Endothelial cell of umbilical vein (primary cell): ENCODE measurements at regions not wholly inside any gene's neighbourhood (a gene's known extent, or its start where the extent isn't known, plus 50 kb on each side); places are given as distances from the start of the nearest gene placed in this dataset.

ENCODE experiments used
- BruUV-seq: library from RNA; stranded (reverse); fragments of 400-500 nt; replicated peaks from 2 replicates; lab custom pipeline; 2021; lab: Mats Ljungman, UMichigan
- CTCF ChIA-PET: fragments of 300-600, 350-600 bp; sonication (Branson Sonifier 250); formaldehyde crosslinking; loops from one replicate; lab custom pipeline; 2021; ENCODE audit warnings: antibody characterized with exemption, inconsistent platforms; lab: Charles Lee
- POLR2A ChIA-PET: fragments of 300-600, 350-600 bp; sonication (Branson Sonifier 250); formaldehyde crosslinking; loops from one replicate; lab custom pipeline; 2021; ENCODE audit warnings: antibody characterized with exemption, inconsistent platforms; lab: Charles Lee
- DNase-seq: peaks from one replicate; pipeline ENCODE4 v3.0.0-alpha.2; 2011; ENCODE audit warnings: low read depth, low spot score
- FAIRE-seq: peaks from 2 replicates; lab custom pipeline; 2011; peaks lifted over from hg19 to GRCh38; lab: Jason Lieb, UNC
- H2AFZ ChIP-seq: 2 replicates; pipeline ENCODE4 v1.6.0; 2012; ENCODE audit warnings: low read depth, low read length, control low read depth, inconsistent platforms
- H3K27ac ChIP-seq: 2 replicates; pipeline ENCODE4 v1.5.1; 2011; ENCODE audit warnings: low read depth, mild to moderate bottlenecking, control low read depth, low read length, moderate library complexity; ENCODE audit not compliant: insufficient read depth
- H3K27me3 ChIP-seq, 2 experiments: 2 replicates each; pipeline versions ENCODE4 v1.6.0 to v1.6.1; 2011; ENCODE audit warnings: low read length in 2 of 2, mixed read lengths in 1 of 2; ENCODE audit not compliant: control insufficient read depth in 2 of 2, insufficient read depth in 2 of 2
- H3K36me3 ChIP-seq, 2 experiments: 2 replicates in 1 of 2; 3 replicates in 1 of 2; pipeline ENCODE4 v1.5.1; 2011; ENCODE audit warnings: low read length in 2 of 2, mild to moderate bottlenecking in 1 of 2, moderate library complexity in 1 of 2; ENCODE audit not compliant: control insufficient read depth in 2 of 2, insufficient read depth in 2 of 2; ENCODE audit errors: extremely low read depth in 1 of 2
- H3K4me1 ChIP-seq: 3 replicates; pipeline ENCODE4 v1.5.1; 2011; ENCODE audit warnings: mild to moderate bottlenecking, low read length; ENCODE audit not compliant: control insufficient read depth, insufficient read depth; ENCODE audit errors: extremely low read depth
- H3K4me2 ChIP-seq: 2 replicates; pipeline ENCODE4 v1.6.1; 2011; ENCODE audit warnings: low read length, control low read depth, mixed read lengths; ENCODE audit not compliant: insufficient read depth
- H3K4me3 ChIP-seq, 3 experiments: fragments of 200-600 bp in 1 of 3; sonication (generic), shearing (Covaris generic) in 1 of 3; replicated peaks in 1 of 3; 2 replicates each; pipeline ENCODE4 v1.5.1; 2011 to 2016; ENCODE audit warnings: control low read depth in 3 of 3, low read length in 3 of 3, mild to moderate bottlenecking in 2 of 3, inconsistent platforms in 1 of 3, low read depth in 1 of 3, moderate library complexity in 1 of 3; ENCODE audit not compliant: insufficient read depth in 1 of 3
- H3K79me2 ChIP-seq: 2 replicates; pipeline ENCODE4 v1.6.0; 2012; ENCODE audit warnings: low read length, inconsistent platforms; ENCODE audit not compliant: control insufficient read depth, insufficient read depth
- H3K9ac ChIP-seq: replicated peaks from 2 replicates; pipeline ENCODE3; 2011; ENCODE audit warnings: low read length, control low read depth; ENCODE audit not compliant: insufficient read depth; ENCODE audit errors: extremely low read depth
- H3K9me1 ChIP-seq: replicated peaks from 3 replicates; pipeline ENCODE4 v1.6.0; 2011; ENCODE audit warnings: mild to moderate bottlenecking, low read length; ENCODE audit not compliant: control insufficient read depth, insufficient read depth; ENCODE audit errors: extremely low read depth
- H3K9me3 ChIP-seq: replicated peaks from 2 replicates; pipeline ENCODE4 v1.5.1; 2012; ENCODE audit warnings: low read length, inconsistent platforms; ENCODE audit not compliant: control insufficient read depth, insufficient read depth
- H4K20me1 ChIP-seq: replicated peaks from 2 replicates; pipeline ENCODE3; 2011; ENCODE audit warnings: mild to moderate bottlenecking, low read length; ENCODE audit not compliant: control insufficient read depth, insufficient read depth; ENCODE audit errors: extremely low read depth
- EZH2 ChIP-seq: IDR thresholded peaks from 2 replicates; pipeline ENCODE4 v1.6.1; 2012; ENCODE audit warnings: borderline replicate concordance, low read depth, mild to moderate bottlenecking, moderate library complexity, low read length, inconsistent platforms; ENCODE audit not compliant: severe bottlenecking
- FOS ChIP-seq: IDR thresholded peaks from 2 replicates; pipeline ENCODE4 v1.6.1; 2011; ENCODE audit warnings: mild to moderate bottlenecking, low read length, moderate library complexity, borderline replicate concordance; ENCODE audit not compliant: insufficient read depth
- GATA2 ChIP-seq: IDR thresholded peaks from 2 replicates; pipeline ENCODE4 v1.7.0; 2011; ENCODE audit warnings: low read depth, mild to moderate bottlenecking, moderate library complexity, mixed read lengths, low read length; ENCODE audit not compliant: insufficient read length, insufficient read depth
- JUN ChIP-seq: IDR thresholded peaks from 2 replicates; pipeline ENCODE4 v1.6.1; 2011; ENCODE audit warnings: borderline replicate concordance, low read depth; ENCODE audit not compliant: insufficient read length, insufficient read depth
- MYC ChIP-seq: IDR thresholded peaks from one replicate; pipeline ENCODE4 v1.6.1; 2011; ENCODE audit warnings: mild to moderate bottlenecking, low read depth, low read length
- POLR2A ChIP-seq: IDR thresholded peaks from 2 replicates; pipeline ENCODE4 v1.6.1; 2012; ENCODE audit warnings: low read depth, mild to moderate bottlenecking, control low read depth, low read length
- POLR2AphosphoS5 ChIP-seq: IDR thresholded peaks from 2 replicates; pipeline ENCODE4 v1.6.1; 2012; ENCODE audit warnings: low read depth, mild to moderate bottlenecking, control low read depth, low read length, moderate library complexity; ENCODE audit not compliant: insufficient read depth
- dilution Hi-C: fragments of 300-500 bp; cut with MboI; formaldehyde crosslinking; loops from one replicate; pipeline ENCODE4 v1.15.0; 2019; ENCODE audit warnings: low sequenced_read_pairs; ENCODE audit not compliant: extremely low pct_ligation_motif_present
- intact Hi-C: fragments of 100-400 bp; cut with micrococcal nuclease; formaldehyde crosslinking; loops from one replicate; pipeline ENCODE4 v1.10.0; 2022
- TF ChIP-seq, protein P1 (sequence below), 2 donors: IDR thresholded peaks; 1 replicate in 1 of 2; 2 replicates in 1 of 2; pipeline ENCODE4 v1.5.1; 2011; ENCODE audit warnings: low read length in 2 of 2, mild to moderate bottlenecking in 2 of 2, moderate library complexity in 2 of 2, control low read depth in 1 of 2, inconsistent platforms in 1 of 2, low read depth in 1 of 2; ENCODE audit not compliant: insufficient read depth in 1 of 2; ENCODE audit errors: extremely low read depth in 1 of 2
- TF ChIP-seq, protein P2 (sequence below): IDR thresholded peaks from 2 replicates; pipeline ENCODE4 v1.6.1; 2011; ENCODE audit not compliant: insufficient read depth, insufficient read length

DNA sequence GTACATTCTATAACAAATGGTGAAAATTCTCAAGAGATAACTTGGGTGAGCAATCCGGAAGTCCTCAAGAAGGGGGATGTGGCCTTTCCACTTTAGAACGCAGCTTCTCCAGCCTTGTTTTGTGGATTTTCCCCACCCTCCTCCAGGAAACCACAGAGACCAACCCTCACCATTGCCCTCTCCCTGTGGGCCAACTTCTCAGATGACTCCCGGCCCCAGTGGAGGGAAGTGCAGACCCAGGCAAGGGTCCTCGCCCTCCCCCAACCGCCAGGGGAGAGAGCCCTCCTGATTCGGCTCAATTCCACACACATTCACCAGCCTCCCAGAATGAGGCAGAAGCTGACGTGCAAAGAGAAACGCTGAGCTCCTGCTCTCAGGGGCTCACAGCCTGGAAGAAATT is 277.2 kb downstream of the EIPR1 start:
- POLR2A ChIA-PET, result no interaction called here
- dilution Hi-C loops (no loop called here), intact Hi-C loops (no loop called here)
- Histone ChIP-seq H3K79me2 (no peaks in the 10 kb centered on the region), H3K4me3 (no peak overlapping the region), H3K4me1 (no peaks in the 10 kb centered on the region), H3K9me3 (no peaks in the 10 kb centered on the region), H3K9me1 (no peaks in the 10 kb centered on the region), H4K20me1 (no peaks in the 10 kb centered on the region), H2AFZ (no peak overlapping the region), H3K4me2 (no peak overlapping the region), H3K27me3 (no peaks in the 10 kb centered on the region), H3K36me3 (no peaks in the 10 kb centered on the region), H3K9ac (no peak overlapping the region), H3K27ac (no peak overlapping the region)
- TF ChIP-seq, protein P1, sequence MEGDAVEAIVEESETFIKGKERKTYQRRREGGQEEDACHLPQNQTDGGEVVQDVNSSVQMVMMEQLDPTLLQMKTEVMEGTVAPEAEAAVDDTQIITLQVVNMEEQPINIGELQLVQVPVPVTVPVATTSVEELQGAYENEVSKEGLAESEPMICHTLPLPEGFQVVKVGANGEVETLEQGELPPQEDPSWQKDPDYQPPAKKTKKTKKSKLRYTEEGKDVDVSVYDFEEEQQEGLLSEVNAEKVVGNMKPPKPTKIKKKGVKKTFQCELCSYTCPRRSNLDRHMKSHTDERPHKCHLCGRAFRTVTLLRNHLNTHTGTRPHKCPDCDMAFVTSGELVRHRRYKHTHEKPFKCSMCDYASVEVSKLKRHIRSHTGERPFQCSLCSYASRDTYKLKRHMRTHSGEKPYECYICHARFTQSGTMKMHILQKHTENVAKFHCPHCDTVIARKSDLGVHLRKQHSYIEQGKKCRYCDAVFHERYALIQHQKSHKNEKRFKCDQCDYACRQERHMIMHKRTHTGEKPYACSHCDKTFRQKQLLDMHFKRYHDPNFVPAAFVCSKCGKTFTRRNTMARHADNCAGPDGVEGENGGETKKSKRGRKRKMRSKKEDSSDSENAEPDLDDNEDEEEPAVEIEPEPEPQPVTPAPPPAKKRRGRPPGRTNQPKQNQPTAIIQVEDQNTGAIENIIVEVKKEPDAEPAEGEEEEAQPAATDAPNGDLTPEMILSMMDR (IDR thresholded peaks at IDR 0.05; ENCODE audit: extremely low read depth in 1 of 2, insufficient read depth in 1 of 2, low read depth in 1 of 2, low read length in 2 of 2), result no peak
- TF ChIP-seq JUN (no peak), MYC (no peak)
- no peak for DNase-seq
- CTCF ChIA-PET, result no interaction called here
- BruUV-seq, result no TSS peak
- no peak for FAIRE-seq

DNA sequence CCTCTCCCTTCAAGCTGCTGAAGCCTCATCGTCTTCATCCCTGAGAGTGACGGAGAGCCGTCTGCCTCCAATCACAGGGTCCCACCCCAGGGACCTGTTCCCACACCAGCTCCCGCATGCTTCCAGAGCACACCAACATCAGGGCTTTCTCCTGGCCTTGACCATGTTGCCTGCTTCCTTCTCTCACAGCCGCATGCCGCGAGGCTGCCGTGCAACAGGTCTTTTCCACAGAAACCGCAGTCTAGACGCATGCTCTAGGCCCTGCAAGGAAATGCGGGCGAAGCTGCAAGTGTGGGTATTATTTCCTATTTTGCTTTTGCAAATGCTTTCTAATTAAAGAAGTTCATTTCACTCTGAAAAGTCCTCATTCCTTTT is 277.8 kb downstream of the EIPR1 start:
- H3K4me3 ChIP-seq, result no peak overlapping the region
- CTCF ChIA-PET, result no interaction called here
- no TSS peak for BruUV-seq

More for the DNA sequence above, 277.8 kb downstream of the EIPR1 start:
- H3K9me1 ChIP-seq, result no peaks in the 10 kb centered on the region
- H3K27ac ChIP-seq, result no peak overlapping the region
- H3K4me2 ChIP-seq, result no peak overlapping the region
- H2AFZ ChIP-seq, result no peak overlapping the region
- FAIRE-seq, result no peak
- no peak for TF ChIP-seq FOS
- no peak for TF ChIP-seq MYC
- TF ChIP-seq, protein P2, sequence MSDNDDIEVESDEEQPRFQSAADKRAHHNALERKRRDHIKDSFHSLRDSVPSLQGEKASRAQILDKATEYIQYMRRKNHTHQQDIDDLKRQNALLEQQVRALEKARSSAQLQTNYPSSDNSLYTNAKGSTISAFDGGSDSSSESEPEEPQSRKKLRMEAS, result no peak
- no peak for TF ChIP-seq POLR2AphosphoS5
- TF ChIP-seq POLR2A, result no peak
- TF ChIP-seq, protein P1 (IDR thresholded peaks at IDR 0.05; ENCODE audit: extremely low read depth in 1 of 2, insufficient read depth in 1 of 2, low read depth in 1 of 2, low read length in 2 of 2), result no peak
- TF ChIP-seq EZH2, result no peak
- TF ChIP-seq GATA2, result no peak
- no peak for TF ChIP-seq JUN
- H3K79me2 ChIP-seq, result no peaks in the 10 kb centered on the region
- DNase-seq, result no peak
- intact Hi-C loops, result no loop called here
- POLR2A ChIA-PET, result no interaction called here
- H3K9ac ChIP-seq, result no peak overlapping the region
- H3K9me3 ChIP-seq, result no peaks in the 10 kb centered on the region
- dilution Hi-C loops, result no loop called here
- no peaks in the 10 kb centered on the region for H3K4me1 ChIP-seq
- H3K27me3 ChIP-seq, result no peaks in the 10 kb centered on the region
- H4K20me1 ChIP-seq, result no peaks in the 10 kb centered on the region
- no peaks in the 10 kb centered on the region for H3K36me3 ChIP-seq
